ENCODE measurements at regions not wholly inside any gene's neighbourhood (a gene's known extent, or its start where the extent isn't known, plus 50 kb on each side); places are given as distances from the start of the nearest gene placed in this dataset.
"Not testable (repeated sequence)": the region's sequence is repeated elsewhere in the genome, so short reads cannot be mapped to it uniquely, and the experiment has no call there.

DNA sequence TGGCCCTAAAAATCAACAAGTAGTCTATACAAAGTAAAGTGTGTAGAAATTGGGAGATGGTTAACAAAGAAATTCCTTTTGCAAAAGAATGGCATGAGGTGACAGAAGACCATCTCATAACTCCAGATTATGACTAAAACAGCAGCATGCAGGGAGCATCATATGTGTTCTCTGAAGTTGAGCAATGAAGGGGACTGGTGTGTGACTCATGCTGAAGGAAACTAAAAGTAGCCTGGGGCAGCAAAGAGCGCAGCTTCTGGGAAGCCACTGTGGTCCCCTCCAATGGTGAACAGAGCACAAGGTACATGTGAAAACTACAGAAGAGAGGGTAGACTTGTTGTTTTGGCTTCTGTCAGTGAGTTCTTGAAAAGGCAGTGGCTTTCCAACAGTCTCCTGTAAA is 133.4 kb downstream of the MACC1 start:
- Histone ChIP-seq H3K27ac (ENCODE audit: low read depth in 1 of 2, low read length in 2 of 2) (no peak overlapping the region), H3K9me3 (ENCODE audit: control insufficient read depth, low read length) (no peaks in the 10 kb centered on the region), H3K27me3 (ENCODE audit: control insufficient read depth in 1 of 2, insufficient read depth in 2 of 2, low read length in 1 of 2) (no peaks in the 10 kb centered on the region), H3K36me3 (ENCODE audit: control insufficient read depth in 1 of 2, insufficient read depth in 2 of 2, low read length in 1 of 2) (no peaks in the 10 kb centered on the region), H3K4me3 (ENCODE audit: low read length in 2 of 2) (no peak overlapping the region), H3K4me1 (ENCODE audit: control insufficient read depth in 1 of 2, insufficient read depth in 2 of 2, low read length in 2 of 2) (no peaks in the 10 kb centered on the region)
- intact Hi-C loops (cut with DNase I) = no loop called here
- DNase-seq = no peak
- 82 to 89% methylated on average over 1 of the region's 1 CpG for WGBS, 2 donors
- no peak for ATAC-seq (ENCODE audit: low FRiP score)

- no peaks in the 10 kb centered on the region for H3K4me1 ChIP-seq (ENCODE audit: control insufficient read depth in 1 of 2, insufficient read depth in 2 of 2, low read length in 2 of 2)
- no peak overlapping the region for H3K27ac ChIP-seq (ENCODE audit: low read depth in 1 of 2, low read length in 2 of 2)
- H3K9me3 ChIP-seq (ENCODE audit: control insufficient read depth, low read length) = no peaks in the 10 kb centered on the region
- H3K27me3 ChIP-seq (ENCODE audit: control insufficient read depth in 1 of 2, insufficient read depth in 2 of 2, low read length in 1 of 2) = no peaks in the 10 kb centered on the region
- no peak overlapping the region for H3K4me3 ChIP-seq (ENCODE audit: low read length in 2 of 2)
- no peak for DNase-seq
- intact Hi-C loops (cut with DNase I) = no loop called here
- no peak for ATAC-seq (ENCODE audit: low FRiP score)
- H3K36me3 ChIP-seq (ENCODE audit: control insufficient read depth in 1 of 2, insufficient read depth in 2 of 2, low read length in 1 of 2) = no peaks in the 10 kb centered on the region
These were observed 138.1 kb downstream of the MACC1 start for GRCh38 chr7:20079080-20079479.

GRCh38 chr7:20076835-20077234 is 140.3 kb downstream of the MACC1 start:
- no peaks in the 10 kb centered on the region for H3K4me1 ChIP-seq (ENCODE audit: control insufficient read depth in 1 of 2, insufficient read depth in 2 of 2, low read length in 2 of 2)
- no peaks in the 10 kb centered on the region for H3K36me3 ChIP-seq (ENCODE audit: control insufficient read depth in 1 of 2, insufficient read depth in 2 of 2, low read length in 1 of 2)
- H3K27ac ChIP-seq (ENCODE audit: low read depth in 1 of 2, low read length in 2 of 2) = no peak overlapping the region
- no peak overlapping the region for H3K4me3 ChIP-seq (ENCODE audit: low read length in 2 of 2)
- no peaks in the 10 kb centered on the region for H3K27me3 ChIP-seq (ENCODE audit: control insufficient read depth in 1 of 2, insufficient read depth in 2 of 2, low read length in 1 of 2)
- no peaks in the 10 kb centered on the region for H3K9me3 ChIP-seq (ENCODE audit: control insufficient read depth, low read length)
- ATAC-seq (ENCODE audit: low FRiP score) (no peak), DNase-seq (no peak)
- intact Hi-C loops (cut with DNase I) = no loop called here
- 69 to 73% methylated on average over 2 of the region's 2 CpGs for WGBS, 2 donors

GRCh38 chr7:20075992-20076820 is 141.0 kb downstream of the MACC1 start:
- no peak for DNase-seq
- no peak overlapping the region for H3K4me3 ChIP-seq (ENCODE audit: low read length in 2 of 2)
- no peaks in the 10 kb centered on the region for H3K27me3 ChIP-seq (ENCODE audit: control insufficient read depth in 1 of 2, insufficient read depth in 2 of 2, low read length in 1 of 2)
- intact Hi-C loops (cut with DNase I) = no loop called here
- 51 to 61% methylated on average over 4 of the region's 4 CpGs for WGBS, 2 donors
- H3K36me3 ChIP-seq (ENCODE audit: control insufficient read depth in 1 of 2, insufficient read depth in 2 of 2, low read length in 1 of 2) = no peaks in the 10 kb centered on the region
- no peak overlapping the region for H3K27ac ChIP-seq (ENCODE audit: low read depth in 1 of 2, low read length in 2 of 2)
- H3K9me3 ChIP-seq (ENCODE audit: control insufficient read depth, low read length) = no peaks in the 10 kb centered on the region
- H3K4me1 ChIP-seq (ENCODE audit: control insufficient read depth in 1 of 2, insufficient read depth in 2 of 2, low read length in 2 of 2) = no peaks in the 10 kb centered on the region
- no peak for ATAC-seq (ENCODE audit: low FRiP score)

DNA sequence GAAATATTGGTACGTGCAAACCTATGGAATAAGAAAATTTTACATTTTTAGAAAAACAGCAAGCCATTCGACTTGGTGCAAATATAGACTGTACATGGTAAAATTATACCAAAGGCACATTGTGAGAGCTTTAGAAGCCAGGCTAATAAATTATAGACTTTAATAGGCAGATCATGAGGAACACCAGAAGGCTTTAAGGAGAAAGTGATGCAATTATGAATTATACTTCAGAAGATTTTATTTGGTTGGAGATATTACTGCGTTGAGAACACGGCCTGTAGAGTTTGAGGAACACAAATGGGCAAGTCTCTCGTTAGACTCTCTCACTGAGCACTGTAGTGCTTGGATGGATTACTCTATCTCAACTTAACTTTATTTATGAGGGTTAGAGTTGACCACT is 141.7 kb downstream of the MACC1 start:
- no peaks in the 10 kb centered on the region for H3K27me3 ChIP-seq (ENCODE audit: control insufficient read depth in 1 of 2, insufficient read depth in 2 of 2, low read length in 1 of 2)

GRCh38 chr7:20068004-20068403 is 149.2 kb downstream of the MACC1 start:
- H3K36me3 ChIP-seq (ENCODE audit: control insufficient read depth in 1 of 2, insufficient read depth in 2 of 2, low read length in 1 of 2); ATAC-seq (ENCODE audit: low FRiP score); H3K27ac ChIP-seq (ENCODE audit: low read depth in 1 of 2, low read length in 2 of 2); intact Hi-C loops (cut with DNase I); DNase-seq; H3K27me3 ChIP-seq (ENCODE audit: control insufficient read depth in 1 of 2, insufficient read depth in 2 of 2, low read length in 1 of 2); H3K9me3 ChIP-seq (ENCODE audit: control insufficient read depth, low read length); H3K4me3 ChIP-seq (ENCODE audit: low read length in 2 of 2); H3K4me1 ChIP-seq (ENCODE audit: control insufficient read depth in 1 of 2, insufficient read depth in 2 of 2, low read length in 2 of 2): not testable (repeated sequence)
- 79 to 82% methylated on average over 5 of the region's 5 CpGs for WGBS, 2 donors

More for the DNA sequence above, 141.7 kb downstream of the MACC1 start:
- 85 to 86% methylated on average over 5 of the region's 5 CpGs for WGBS, 2 donors
- Histone ChIP-seq H3K9me3 (ENCODE audit: control insufficient read depth, low read length) (no peaks in the 10 kb centered on the region), H3K27ac (ENCODE audit: low read depth in 1 of 2, low read length in 2 of 2) (no peak overlapping the region), H3K4me1 (ENCODE audit: control insufficient read depth in 1 of 2, insufficient read depth in 2 of 2, low read length in 2 of 2) (no peaks in the 10 kb centered on the region), H3K36me3 (ENCODE audit: control insufficient read depth in 1 of 2, insufficient read depth in 2 of 2, low read length in 1 of 2) (no peaks in the 10 kb centered on the region), H3K4me3 (ENCODE audit: low read length in 2 of 2) (no peak overlapping the region)
- ATAC-seq (ENCODE audit: low FRiP score) = no peak
- no peak for DNase-seq
- intact Hi-C loops (cut with DNase I) = no loop called here

GRCh38 chr7:20064974-20065862 is 152.0 kb downstream of the MACC1 start:
- no peak for ATAC-seq (ENCODE audit: low FRiP score)
- no peak for DNase-seq
- intact Hi-C loops (cut with DNase I) = no loop called here
- H3K9me3 ChIP-seq (ENCODE audit: control insufficient read depth, low read length) = peaks cover 2% of the 10 kb centered on the region
- H3K27ac ChIP-seq (ENCODE audit: low read depth in 1 of 2, low read length in 2 of 2) = no peak overlapping the region
- H3K27me3 ChIP-seq (ENCODE audit: control insufficient read depth in 1 of 2, insufficient read depth in 2 of 2, low read length in 1 of 2) = no peaks in the 10 kb centered on the region
- H3K36me3 ChIP-seq (ENCODE audit: control insufficient read depth in 1 of 2, insufficient read depth in 2 of 2, low read length in 1 of 2) = no peaks in the 10 kb centered on the region
- H3K4me1 ChIP-seq (ENCODE audit: control insufficient read depth in 1 of 2, insufficient read depth in 2 of 2, low read length in 2 of 2) = no peaks in the 10 kb centered on the region
- WGBS, 2 donors = 61 to 64% methylated on average over 7 of the region's 7 CpGs
- H3K4me3 ChIP-seq (ENCODE audit: low read length in 2 of 2) = no peak overlapping the region

GRCh38 chr7:20064181-20064970 is 152.8 kb downstream of the MACC1 start:
- no peak overlapping the region for H3K27ac ChIP-seq (ENCODE audit: low read depth in 1 of 2, low read length in 2 of 2)
- 64 to 68% methylated on average over 5 of the region's 5 CpGs for WGBS, 2 donors

More at GRCh38 chr7:20064181-20064970, 152.8 kb downstream of the MACC1 start:
- intact Hi-C loops (cut with DNase I) = no loop called here
- no peaks in the 10 kb centered on the region for H3K36me3 ChIP-seq (ENCODE audit: control insufficient read depth in 1 of 2, insufficient read depth in 2 of 2, low read length in 1 of 2)
- H3K27me3 ChIP-seq (ENCODE audit: control insufficient read depth in 1 of 2, insufficient read depth in 2 of 2, low read length in 1 of 2) = no peaks in the 10 kb centered on the region
- DNase-seq (no peak), ATAC-seq (ENCODE audit: low FRiP score) (no peak)
- no peaks in the 10 kb centered on the region for H3K4me1 ChIP-seq (ENCODE audit: control insufficient read depth in 1 of 2, insufficient read depth in 2 of 2, low read length in 2 of 2)
- no peak overlapping the region for H3K4me3 ChIP-seq (ENCODE audit: low read length in 2 of 2)
- H3K9me3 ChIP-seq (ENCODE audit: control insufficient read depth, low read length) = peaks cover 2% of the 10 kb centered on the region

All from aorta (tissue), 5 donors.